Glomerular visceral epithelial cell (primary cell): ENCODE measurements at regions not wholly inside any gene's neighbourhood (a gene's known extent, or its start where the extent isn't known, plus 50 kb on each side); places are given as distances from the start of the nearest gene placed in this dataset.

Experiments
- DNase-seq: peaks from one replicate; pipeline ENCODE4 v3.0.0-alpha.2; 2016; ENCODE audit errors: extremely low spot score

DNA sequence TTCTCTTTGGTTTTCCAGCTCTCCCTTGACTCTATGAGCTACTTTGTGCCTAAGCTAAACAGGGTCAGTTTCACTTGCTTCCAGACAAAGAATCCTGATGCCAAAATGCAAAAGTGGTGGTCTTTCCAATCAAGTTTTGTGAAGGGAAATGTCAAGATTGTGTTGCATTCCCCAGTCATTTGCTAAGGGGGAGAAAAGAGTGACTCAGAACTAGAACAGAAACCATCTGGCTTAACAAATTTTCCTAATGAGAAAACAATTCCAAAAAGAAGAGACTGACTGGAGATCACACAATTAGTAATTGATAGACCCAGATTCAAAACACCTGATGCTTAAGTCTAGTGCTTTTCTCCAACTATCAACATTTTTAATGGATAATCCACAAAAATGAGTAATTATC lies 235.1 kb upstream of the DIO2 start:
- DNase-seq: no peak

DNA sequence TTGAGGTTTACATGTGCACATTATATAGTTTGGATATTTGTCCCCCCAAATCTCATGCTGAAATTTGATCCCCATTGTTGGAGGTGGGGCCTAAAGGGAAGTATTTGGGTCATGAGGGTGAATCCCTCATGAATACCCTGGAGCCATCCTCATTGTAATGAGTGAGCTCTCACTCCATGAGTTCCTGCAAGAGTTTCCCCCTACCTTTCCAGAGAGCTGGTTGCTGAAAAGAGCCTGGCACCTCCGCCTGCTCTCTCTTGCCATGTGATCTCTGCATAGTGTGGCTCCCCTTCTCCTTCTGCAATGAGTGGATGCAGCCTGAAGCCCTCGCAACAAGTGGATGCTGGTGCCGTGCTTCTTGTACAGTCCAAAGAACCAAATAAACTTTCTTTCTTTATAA lies 234.3 kb upstream of the DIO2 start:
- DNase-seq: no peak

GRCh38 chr14:80434574-80435321 lies 223.4 kb upstream of the DIO2 start:
- peak; percentile 7 for DNase-seq

- DNase-seq: no peak
Measured at GRCh38 chr14:80433811-80434210, 222.5 kb upstream of the DIO2 start.

DNA sequence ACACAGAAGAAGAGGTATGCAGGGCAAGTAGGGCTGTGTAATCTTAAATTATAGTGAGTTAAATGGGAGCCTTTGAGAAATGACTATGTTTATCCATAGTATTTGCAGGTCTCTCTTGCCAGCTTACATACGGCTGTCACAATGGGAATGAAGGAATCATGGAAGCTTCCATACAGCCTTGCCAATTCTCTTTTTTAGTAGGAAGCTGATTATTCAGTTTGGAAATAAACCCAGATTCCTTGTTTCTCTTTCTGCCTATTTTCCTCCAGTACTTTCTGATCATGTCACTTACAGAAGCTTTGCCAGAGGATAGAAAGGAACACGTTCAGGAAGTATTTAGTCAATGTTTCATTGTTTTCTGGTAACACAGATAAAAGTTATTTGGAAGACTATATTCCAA lies 217.4 kb upstream of the DIO2 start:
- DNase-seq: no peak

DNA sequence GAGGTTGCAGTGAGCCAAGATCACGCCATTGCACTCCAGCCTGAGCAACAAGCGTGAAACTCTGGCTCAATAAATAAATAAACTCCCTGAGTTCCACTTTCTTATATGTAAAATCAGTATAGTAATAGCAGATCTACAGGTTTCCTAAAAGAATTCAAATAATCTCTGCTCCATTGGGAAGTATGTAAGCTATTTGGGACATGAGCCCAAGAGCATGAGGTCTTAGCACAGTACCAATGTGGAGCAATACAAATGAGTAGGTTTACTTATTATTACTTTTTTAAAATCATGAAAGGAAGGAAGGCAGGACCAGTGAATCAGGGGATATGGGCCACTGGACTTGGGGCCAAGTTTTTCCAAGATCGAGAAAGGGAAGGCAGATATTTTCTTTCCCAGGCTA lies 216.9 kb upstream of the DIO2 start:
- no peak for DNase-seq

DNA sequence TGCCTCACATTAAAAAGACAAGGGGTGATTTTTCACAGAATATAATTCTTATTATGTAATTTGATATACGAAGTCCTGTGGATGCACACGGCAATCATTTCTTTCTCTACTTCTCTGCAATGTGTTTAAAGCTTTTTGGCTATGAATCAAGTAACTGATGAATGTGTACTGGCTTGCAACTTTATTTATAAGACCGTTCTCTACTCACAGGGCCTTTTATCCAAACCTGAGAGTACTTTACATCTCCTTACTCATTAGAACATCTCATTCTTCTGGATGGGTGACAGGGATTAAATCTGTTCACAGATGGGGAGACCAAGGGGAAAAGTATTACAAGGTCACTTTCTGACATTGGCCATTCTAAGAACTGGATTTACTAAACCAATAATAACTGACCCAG lies 215.8 kb upstream of the DIO2 start:
- DNase-seq: no peak

- no peak for DNase-seq
Measured at GRCh38 chr14:80426683-80427082, 215.4 kb upstream of the DIO2 start.

GRCh38 chr14:80425686-80426085 lies 214.4 kb upstream of the DIO2 start:
- peak; percentile 86 for DNase-seq

GRCh38 chr14:80419769-80420168 lies 208.5 kb upstream of the DIO2 start:
- no peak for DNase-seq

GRCh38 chr14:80419345-80419744 lies 208.0 kb upstream of the DIO2 start:
- no peak for DNase-seq

- DNase-seq: no peak
Measured at GRCh38 chr14:80415636-80416035, 204.3 kb upstream of the DIO2 start.

DNA sequence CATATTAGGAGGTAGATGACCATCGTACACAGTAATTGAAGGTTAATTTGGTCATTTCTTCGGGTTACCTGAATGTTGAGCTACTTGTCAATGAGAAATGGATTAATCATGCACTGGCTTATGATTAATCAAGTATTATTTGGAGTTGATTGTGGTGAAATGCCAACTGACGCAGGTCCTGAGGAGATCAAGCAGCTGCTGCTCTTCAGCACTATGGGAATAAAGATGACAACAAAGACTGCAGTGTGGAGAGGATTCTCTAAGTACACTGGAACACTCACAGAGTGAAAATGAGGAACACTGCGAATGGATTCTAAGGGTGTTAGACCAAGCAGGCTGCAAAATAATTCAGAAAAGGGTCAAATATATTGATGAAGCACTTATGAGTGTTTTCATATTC lies 202.8 kb upstream of the DIO2 start:
- no peak for DNase-seq

GRCh38 chr14:80404413-80404812 lies 193.1 kb upstream of the DIO2 start:
- DNase-seq: no peak

- DNase-seq: peak; percentile 70
Measured at GRCh38 chr14:80403036-80403435, 191.7 kb upstream of the DIO2 start.

GRCh38 chr14:80395031-80395430 lies 183.7 kb upstream of the DIO2 start:
- no peak for DNase-seq

DNA sequence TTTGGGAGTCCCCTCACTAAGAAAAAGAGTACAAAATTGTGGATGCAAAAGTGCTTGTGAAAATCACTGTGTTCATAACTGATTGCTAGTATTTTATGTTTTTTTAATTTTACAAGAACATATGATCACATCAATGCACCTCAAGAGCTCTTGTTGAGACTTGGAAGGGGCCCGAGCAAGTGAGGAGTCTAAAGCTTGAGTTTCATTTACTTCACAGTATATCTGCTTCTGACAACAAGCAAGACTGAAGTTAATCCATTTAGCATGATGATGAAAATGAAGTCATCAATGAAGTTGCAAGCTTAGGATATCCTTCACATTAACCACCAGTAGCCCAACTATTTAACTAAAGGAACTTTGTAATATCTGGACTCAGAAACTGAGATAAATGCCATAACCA lies 182.5 kb upstream of the DIO2 start:
- no peak for DNase-seq

DNA sequence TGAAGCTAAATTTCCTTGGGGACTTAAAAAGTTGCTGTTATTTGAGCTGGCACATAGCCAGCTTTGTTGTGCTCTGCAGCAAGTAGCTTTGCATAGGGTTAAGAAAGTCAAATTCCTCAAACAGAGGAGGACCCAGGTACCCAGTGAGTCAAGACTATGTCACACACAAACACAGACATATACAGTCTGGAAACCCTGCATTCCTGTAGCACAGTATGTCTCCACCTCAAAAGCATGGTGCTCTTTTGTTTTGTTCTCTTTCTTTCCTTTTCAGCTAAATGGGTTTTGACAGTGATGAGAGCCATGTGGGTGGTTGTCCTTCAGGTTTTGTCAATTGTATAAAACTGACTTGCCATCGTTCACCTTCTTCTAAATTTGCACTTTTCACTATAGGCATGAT lies 179.6 kb upstream of the DIO2 start:
- peak; percentile 74 for DNase-seq

DNA sequence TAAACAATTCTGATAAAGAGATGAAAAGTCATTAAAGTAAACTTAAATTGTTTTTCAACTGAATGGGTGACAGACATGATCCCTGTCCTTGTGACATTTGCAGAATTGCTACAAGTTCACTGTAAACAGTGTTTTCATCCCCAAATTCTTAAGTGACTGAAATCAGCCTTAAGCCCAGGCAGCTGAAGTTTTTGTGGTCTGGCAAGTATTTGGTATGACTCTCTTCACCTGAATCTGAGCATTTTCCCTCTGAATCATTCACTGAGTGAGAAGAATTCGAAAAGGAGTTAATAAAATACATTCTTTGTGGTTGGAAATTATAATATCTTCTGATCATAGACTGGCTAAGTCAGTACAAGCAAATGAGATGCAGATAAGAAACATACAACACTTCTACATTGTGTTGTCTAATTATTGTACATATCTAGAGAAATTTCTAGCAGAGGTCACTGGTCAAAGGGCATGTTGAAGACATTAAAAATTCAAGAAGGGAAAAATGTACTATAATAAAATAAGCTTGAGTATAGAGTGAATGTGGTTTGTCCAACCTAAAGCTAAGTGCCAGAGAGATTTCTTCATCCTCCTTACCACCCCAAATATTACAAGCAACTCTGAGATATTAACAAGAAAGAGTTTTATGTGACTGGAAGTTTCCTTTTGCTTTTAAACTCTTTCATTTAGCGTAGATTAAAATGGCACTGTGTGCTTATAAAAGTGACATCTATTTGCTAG lies 177.8 kb upstream of the DIO2 start:
- DNase-seq: peak; percentile 85

DNA sequence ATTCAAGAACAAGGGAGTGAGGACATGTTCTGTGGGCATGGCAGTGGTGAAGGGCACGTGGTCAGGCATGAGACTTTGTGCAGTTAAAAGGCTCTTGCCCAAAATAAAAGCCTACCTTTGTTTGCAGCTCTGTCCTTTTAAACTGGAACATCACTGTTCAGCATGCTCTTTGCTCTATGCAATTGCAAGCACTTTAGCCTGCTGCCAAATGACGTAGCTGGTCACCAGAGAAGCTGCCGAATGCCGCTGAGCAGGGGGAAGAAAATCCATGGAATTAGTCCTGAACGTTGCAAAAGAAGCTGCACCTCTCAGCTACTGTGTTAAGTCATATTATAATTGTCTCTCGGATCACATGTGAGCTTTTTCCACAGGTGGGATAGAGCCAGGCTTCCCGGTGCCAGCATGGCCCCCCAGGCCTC lies 176.3 kb upstream of the DIO2 start:
- no peak for DNase-seq

- DNase-seq: no peak
Measured at GRCh38 chr14:80385336-80385735, 174.0 kb upstream of the DIO2 start.

DNA sequence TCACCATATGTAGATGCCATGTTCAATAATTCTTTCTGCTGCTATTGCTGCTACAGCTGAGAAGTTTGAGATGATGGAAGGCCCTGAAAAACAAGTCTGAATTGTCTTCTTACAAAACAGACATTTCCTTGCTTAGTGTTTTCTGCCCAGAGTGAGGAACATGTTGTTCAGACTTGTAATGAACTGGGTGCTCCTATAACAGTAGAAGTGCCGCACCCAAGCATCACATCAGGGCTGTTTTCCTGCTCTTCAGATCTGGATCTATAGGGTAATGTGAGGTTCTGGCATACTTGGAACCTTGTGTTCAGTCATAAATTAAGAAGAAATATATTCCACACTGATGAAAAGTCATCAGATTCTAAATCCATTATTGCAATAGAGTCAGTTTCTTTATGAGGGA lies 171.9 kb upstream of the DIO2 start:
- no peak for DNase-seq

- no peak for DNase-seq
Measured at GRCh38 chr14:80381807-80382363, 170.6 kb upstream of the DIO2 start.
